Endothelial cell of umbilical vein (primary cell): ENCODE measurements at regions not wholly inside any gene's neighbourhood (a gene's known extent, or its start where the extent isn't known, plus 50 kb on each side); places are given as distances from the start of the nearest gene placed in this dataset.

Experiments used
- EZH2 ChIP-seq: IDR thresholded peaks from 2 replicates; pipeline ENCODE4 v1.6.1; 2012; ENCODE audit warnings: borderline replicate concordance, low read depth, mild to moderate bottlenecking, moderate library complexity, low read length, inconsistent platforms; ENCODE audit not compliant: severe bottlenecking
- GATA2 ChIP-seq: IDR thresholded peaks from 2 replicates; pipeline ENCODE4 v1.7.0; 2011; ENCODE audit warnings: low read depth, mild to moderate bottlenecking, moderate library complexity, mixed read lengths, low read length; ENCODE audit not compliant: insufficient read length, insufficient read depth
- JUN ChIP-seq: IDR thresholded peaks from 2 replicates; pipeline ENCODE4 v1.6.1; 2011; ENCODE audit warnings: borderline replicate concordance, low read depth; ENCODE audit not compliant: insufficient read length, insufficient read depth
- MYC ChIP-seq: IDR thresholded peaks from one replicate; pipeline ENCODE4 v1.6.1; 2011; ENCODE audit warnings: mild to moderate bottlenecking, low read depth, low read length
- POLR2A ChIP-seq: IDR thresholded peaks from 2 replicates; pipeline ENCODE4 v1.6.1; 2012; ENCODE audit warnings: low read depth, mild to moderate bottlenecking, control low read depth, low read length
- POLR2AphosphoS5 ChIP-seq: IDR thresholded peaks from 2 replicates; pipeline ENCODE4 v1.6.1; 2012; ENCODE audit warnings: low read depth, mild to moderate bottlenecking, control low read depth, low read length, moderate library complexity; ENCODE audit not compliant: insufficient read depth
- TF ChIP-seq, protein P1 (sequence below), 2 donors: IDR thresholded peaks; 1 replicate in 1 of 2; 2 replicates in 1 of 2; pipeline ENCODE4 v1.5.1; 2011; ENCODE audit warnings: low read length in 2 of 2, mild to moderate bottlenecking in 2 of 2, moderate library complexity in 2 of 2, control low read depth in 1 of 2, inconsistent platforms in 1 of 2, low read depth in 1 of 2; ENCODE audit not compliant: insufficient read depth in 1 of 2; ENCODE audit errors: extremely low read depth in 1 of 2
- TF ChIP-seq, protein P2 (sequence below): IDR thresholded peaks from 2 replicates; pipeline ENCODE4 v1.6.1; 2011; ENCODE audit not compliant: insufficient read depth, insufficient read length

DNA sequence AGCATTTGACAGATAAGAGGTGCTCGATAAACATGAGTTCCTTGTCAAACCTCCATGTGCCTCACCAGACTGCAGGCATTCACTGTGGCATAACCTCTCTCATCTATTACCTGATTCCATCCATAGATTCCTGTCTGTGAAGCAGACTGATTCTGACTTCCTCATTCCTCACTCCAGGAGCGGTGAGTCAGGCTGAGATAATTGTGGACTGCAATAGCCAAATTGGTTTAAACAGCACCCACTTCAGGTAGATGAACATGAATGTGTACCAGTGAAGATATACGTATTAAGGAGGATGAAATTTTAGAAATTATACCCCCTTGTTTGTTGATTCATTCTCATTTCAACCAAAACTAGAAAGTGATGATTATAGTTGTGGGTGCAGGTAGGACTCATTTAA lies 391.2 kb downstream of the HINT1 start:
- TF ChIP-seq, protein P1, sequence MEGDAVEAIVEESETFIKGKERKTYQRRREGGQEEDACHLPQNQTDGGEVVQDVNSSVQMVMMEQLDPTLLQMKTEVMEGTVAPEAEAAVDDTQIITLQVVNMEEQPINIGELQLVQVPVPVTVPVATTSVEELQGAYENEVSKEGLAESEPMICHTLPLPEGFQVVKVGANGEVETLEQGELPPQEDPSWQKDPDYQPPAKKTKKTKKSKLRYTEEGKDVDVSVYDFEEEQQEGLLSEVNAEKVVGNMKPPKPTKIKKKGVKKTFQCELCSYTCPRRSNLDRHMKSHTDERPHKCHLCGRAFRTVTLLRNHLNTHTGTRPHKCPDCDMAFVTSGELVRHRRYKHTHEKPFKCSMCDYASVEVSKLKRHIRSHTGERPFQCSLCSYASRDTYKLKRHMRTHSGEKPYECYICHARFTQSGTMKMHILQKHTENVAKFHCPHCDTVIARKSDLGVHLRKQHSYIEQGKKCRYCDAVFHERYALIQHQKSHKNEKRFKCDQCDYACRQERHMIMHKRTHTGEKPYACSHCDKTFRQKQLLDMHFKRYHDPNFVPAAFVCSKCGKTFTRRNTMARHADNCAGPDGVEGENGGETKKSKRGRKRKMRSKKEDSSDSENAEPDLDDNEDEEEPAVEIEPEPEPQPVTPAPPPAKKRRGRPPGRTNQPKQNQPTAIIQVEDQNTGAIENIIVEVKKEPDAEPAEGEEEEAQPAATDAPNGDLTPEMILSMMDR (IDR thresholded peaks at IDR 0.05; ENCODE audit: extremely low read depth in 1 of 2, insufficient read depth in 1 of 2, low read depth in 1 of 2, low read length in 2 of 2) = no peak
- TF ChIP-seq POLR2A (no peak), POLR2AphosphoS5 (no peak), EZH2 (no peak), MYC (no peak), JUN (no peak), GATA2 (no peak)
- TF ChIP-seq, protein P2, sequence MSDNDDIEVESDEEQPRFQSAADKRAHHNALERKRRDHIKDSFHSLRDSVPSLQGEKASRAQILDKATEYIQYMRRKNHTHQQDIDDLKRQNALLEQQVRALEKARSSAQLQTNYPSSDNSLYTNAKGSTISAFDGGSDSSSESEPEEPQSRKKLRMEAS = no peak
